Muscle layer of duodenum (tissue), 2 donors: ENCODE measurements at regions not wholly inside any gene's neighbourhood (a gene's known extent, or its start where the extent isn't known, plus 50 kb on each side); places are given as distances from the start of the nearest gene placed in this dataset.
A peak's percentile ranks its signal among the peaks of the same experiment; 100 is the strongest.

Experiments
- H3K27ac ChIP-seq: one replicate; pipeline ENCODE4 v1.7.0; 2013; ENCODE audit warnings: mild to moderate bottlenecking, low read length
- H3K27me3 ChIP-seq: one replicate; pipeline ENCODE4 v1.7.0; 2013; ENCODE audit warnings: low read depth, mild to moderate bottlenecking, control low read depth, low read length
- H3K36me3 ChIP-seq, 2 donors: one replicate each; pipeline ENCODE4 v1.7.0; 2013; ENCODE audit warnings: low read length in 2 of 2, control low read depth in 1 of 2, mild to moderate bottlenecking in 1 of 2; ENCODE audit not compliant: insufficient read depth in 2 of 2, control insufficient read depth in 1 of 2
- H3K4me1 ChIP-seq, 2 donors: one replicate each; pipeline ENCODE4 v1.7.0; 2013; ENCODE audit warnings: low read length in 2 of 2, mild to moderate bottlenecking in 2 of 2, control low read depth in 1 of 2, moderate library complexity in 1 of 2; ENCODE audit not compliant: insufficient read depth in 2 of 2, control insufficient read depth in 1 of 2
- H3K4me3 ChIP-seq, 2 donors: one replicate each; pipeline ENCODE4 v1.7.0; 2013; ENCODE audit warnings: low read length in 2 of 2, low read depth in 1 of 2, mild to moderate bottlenecking in 1 of 2
- H3K9me3 ChIP-seq, 2 donors: one replicate each; pipeline ENCODE4 v1.7.0; 2013; ENCODE audit warnings: low read length in 2 of 2, control low read depth in 1 of 2, mild to moderate bottlenecking in 1 of 2; ENCODE audit not compliant: control insufficient read depth in 1 of 2
- donor health status: healthy.

DNA sequence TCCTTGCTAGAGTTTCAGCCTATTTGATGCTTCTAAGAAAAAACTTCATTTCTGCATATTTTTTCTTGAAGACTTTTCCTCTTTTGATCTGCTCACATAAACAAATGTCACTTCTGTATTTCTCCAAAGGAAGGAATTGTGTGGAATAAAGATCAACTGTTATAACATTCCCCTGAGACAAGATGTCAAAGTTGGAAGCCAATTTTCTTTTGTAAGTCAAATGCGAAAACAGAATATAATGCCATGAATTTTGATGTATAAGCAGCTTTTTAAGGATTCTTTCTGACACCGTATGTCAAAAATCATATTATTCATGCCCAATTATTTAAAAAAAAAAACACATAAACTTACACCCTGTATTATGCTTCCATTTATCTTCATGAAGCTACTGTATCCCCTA is 70.3 kb upstream of the NHSL1 start:
- H3K36me3 ChIP-seq = no peaks in the 10 kb centered on the region
- H3K4me3 ChIP-seq = no peak overlapping the region
- H3K4me1 ChIP-seq = peaks cover 0 to 6% of the 10 kb centered on the region in 2 donors
- no peaks in the 10 kb centered on the region for H3K27me3 ChIP-seq
- H3K27ac ChIP-seq = no peak overlapping the region
- no peaks in the 10 kb centered on the region for H3K9me3 ChIP-seq

DNA sequence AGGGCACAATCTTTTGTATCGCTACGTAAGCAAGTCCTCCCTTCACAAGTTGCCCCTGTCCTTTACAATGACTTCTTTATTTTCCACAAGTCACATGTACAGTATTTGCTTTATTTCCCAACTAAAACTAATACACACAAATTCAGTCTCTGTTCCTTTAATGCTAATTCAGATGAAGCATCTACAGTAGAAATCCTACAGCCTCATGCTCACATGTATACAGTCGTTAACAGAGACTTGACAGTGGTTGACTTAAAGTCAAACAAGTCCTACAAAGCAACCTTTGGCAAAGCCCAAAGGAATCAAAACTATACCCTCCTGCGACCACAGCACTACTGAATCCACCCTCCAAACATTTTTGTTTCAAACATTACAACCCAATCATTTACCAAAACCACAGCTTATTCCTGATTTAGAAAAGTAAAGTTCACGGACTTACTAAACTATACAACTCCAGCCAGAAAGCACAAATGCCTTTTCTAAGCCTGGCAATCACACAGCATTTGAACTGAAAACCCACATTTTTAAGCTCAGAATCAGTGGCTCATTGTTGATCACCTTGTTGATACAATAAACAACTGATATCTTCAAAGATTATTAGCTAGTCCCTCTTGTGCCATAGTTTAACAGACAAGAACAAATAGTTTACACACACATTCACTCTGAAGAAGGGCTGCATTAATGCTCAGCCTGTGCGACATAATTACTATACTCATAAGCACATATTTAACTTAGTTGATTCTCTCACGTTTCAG is 70.9 kb upstream of the NHSL1 start:
- peak overlapping the region; percentile 59 to 61 for H3K4me3 ChIP-seq
- no peaks in the 10 kb centered on the region for H3K27me3 ChIP-seq
- no peaks in the 10 kb centered on the region for H3K9me3 ChIP-seq
- peak overlapping the region; percentile 17 for H3K27ac ChIP-seq
- peaks cover 0 to 6% of the 10 kb centered on the region in 2 donors for H3K4me1 ChIP-seq
- no peaks in the 10 kb centered on the region for H3K36me3 ChIP-seq

DNA sequence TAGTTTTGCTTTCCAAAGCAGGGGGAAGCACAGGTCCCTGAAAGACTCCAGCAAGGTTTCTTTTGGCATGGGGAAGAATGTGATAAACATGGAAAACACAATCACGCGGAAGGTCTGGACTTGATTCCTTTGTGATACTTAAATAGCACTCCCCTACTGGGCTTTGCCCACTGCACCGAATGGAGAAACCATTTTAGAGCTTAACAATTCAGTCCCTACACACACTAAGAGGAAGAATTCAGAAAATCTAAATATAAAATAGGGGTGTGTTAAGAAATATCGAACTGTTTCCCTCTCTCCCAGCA is 71.4 kb upstream of the NHSL1 start:
- Histone ChIP-seq H3K27me3 (no peaks in the 10 kb centered on the region), H3K4me3 (peak overlapping the region; percentile 59 to 61), H3K36me3 (no peaks in the 10 kb centered on the region), H3K9me3 (no peaks in the 10 kb centered on the region), H3K4me1 (peaks cover 0 to 6% of the 10 kb centered on the region in 2 donors), H3K27ac (peak overlapping the region; percentile 17)

DNA sequence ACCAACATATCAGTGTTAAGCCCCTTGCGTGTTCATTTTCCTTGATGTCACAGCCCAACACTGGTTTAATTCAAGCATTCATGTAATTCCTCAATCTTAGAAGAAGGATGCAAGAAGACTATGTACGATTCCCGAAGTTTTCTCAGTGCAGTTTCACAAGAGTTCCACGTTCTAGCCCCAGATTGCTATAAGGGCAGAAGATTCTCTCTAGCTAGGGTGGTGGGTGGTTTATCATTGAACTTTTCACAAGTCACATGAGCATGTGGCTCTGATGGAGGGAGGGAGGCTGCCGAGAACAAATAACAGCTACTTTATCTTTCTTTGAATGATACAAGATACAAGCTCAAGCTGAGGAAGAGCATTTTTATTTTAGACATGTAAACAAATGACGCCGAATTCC is 71.9 kb upstream of the NHSL1 start:
- Histone ChIP-seq H3K4me1 (peaks cover 0 to 6% of the 10 kb centered on the region in 2 donors), H3K4me3 (peak overlapping the region; percentile 59 to 61), H3K27ac (peak overlapping the region; percentile 17)

DNA sequence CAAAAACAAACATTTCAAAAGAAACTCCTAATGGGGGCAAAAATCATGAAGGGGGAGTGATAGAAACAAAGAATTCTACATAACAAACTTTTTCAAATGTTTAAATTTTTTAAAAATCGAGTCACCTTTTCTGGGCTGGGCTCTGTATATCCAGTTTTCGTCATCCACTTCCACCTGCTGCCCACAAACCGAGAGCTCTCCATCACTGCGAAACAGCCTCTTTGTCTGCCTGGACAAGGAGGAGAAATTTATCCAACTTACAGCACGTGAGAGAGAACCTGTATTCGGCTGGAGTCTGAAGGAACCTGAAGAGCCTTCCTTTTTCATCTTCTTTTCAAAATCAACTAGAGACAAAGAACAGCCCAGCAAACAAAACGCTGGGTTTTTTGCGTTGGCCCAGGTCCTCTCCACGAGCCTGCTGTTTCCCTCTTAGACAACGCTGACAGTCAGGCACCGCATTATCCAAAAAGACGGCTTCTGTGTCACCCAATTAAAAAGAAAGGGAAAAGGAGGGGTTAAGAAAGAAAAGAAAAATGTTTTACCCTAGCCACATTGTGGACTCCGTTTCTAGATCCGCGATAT is 72.4 kb upstream of the NHSL1 start:
- Histone ChIP-seq H3K4me3 (peak overlapping the region; percentile 59 to 61), H3K27ac (no peak overlapping the region)

More for the DNA sequence above, 71.9 kb upstream of the NHSL1 start:
- no peaks in the 10 kb centered on the region for H3K9me3 ChIP-seq
- H3K36me3 ChIP-seq = no peaks in the 10 kb centered on the region
- H3K27me3 ChIP-seq = no peaks in the 10 kb centered on the region

DNA sequence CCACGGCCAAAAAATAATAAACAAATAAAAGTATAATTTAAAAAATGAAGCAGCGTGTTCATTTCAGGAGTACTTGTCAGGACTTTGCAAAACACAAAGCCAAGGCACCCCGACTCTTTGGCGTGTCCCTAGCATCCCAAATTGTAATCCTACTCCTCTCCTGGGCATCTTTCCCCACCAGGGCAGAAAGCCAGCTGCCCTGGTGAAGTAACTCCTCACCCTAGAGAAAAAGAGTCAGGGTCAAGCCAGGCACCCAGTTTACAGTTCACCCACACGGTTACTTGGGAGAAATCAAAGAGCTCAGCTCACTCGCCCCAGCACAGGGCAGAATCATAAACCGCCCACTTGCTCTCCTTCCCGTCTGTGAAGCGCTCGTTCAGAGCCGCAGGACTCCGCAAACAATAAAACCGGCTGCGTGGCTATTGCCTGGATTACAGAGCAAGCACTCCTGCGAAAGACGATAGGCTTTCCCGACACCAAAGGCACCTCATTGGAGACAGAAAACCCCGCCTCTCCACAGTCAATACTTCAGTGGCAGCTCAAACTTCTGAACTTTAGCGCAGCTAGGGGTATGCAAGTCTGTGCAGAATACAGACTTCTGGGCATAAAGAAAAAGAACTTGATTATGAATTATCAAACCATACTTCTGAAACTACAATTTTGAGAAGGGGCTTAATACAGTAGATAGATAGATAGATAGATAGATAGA is 73.0 kb upstream of the NHSL1 start:
- Histone ChIP-seq H3K27me3 (no peaks in the 10 kb centered on the region), H3K9me3 (no peaks in the 10 kb centered on the region), H3K4me1 (peaks cover 0 to 6% of the 10 kb centered on the region in 2 donors), H3K27ac (peak overlapping the region; percentile 64), H3K36me3 (no peaks in the 10 kb centered on the region), H3K4me3 (peak overlapping the region; percentile 59 to 61)

More for the DNA sequence above, 72.4 kb upstream of the NHSL1 start:
- H3K27me3 ChIP-seq = no peaks in the 10 kb centered on the region
- H3K4me1 ChIP-seq = peaks cover 0 to 6% of the 10 kb centered on the region in 2 donors
- H3K36me3 ChIP-seq = no peaks in the 10 kb centered on the region
- H3K9me3 ChIP-seq = no peaks in the 10 kb centered on the region

DNA sequence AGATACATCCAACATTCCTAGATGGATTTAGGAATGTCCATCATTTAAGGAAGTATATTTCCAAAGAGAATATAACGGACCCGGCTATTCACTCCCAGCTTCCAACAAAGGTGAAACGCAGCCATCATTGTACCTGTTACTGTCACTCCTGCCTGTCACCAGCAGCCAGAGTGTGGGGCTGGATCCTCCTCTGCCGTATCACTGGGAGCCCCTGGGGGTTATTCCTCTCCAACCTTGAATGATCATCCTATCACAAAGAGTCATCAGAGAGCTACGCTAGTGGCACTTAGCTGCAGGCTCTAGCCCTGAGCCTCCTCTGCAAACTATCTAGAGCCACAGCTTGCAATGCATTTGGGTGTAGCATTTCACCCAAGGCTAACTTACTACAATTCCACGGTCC is 73.6 kb upstream of the NHSL1 start:
- Histone ChIP-seq H3K9me3 (no peaks in the 10 kb centered on the region), H3K4me1 (peaks cover 0 to 6% of the 10 kb centered on the region in 2 donors), H3K27ac (no peak overlapping the region), H3K36me3 (no peaks in the 10 kb centered on the region), H3K27me3 (no peaks in the 10 kb centered on the region), H3K4me3 (no peak overlapping the region)

DNA sequence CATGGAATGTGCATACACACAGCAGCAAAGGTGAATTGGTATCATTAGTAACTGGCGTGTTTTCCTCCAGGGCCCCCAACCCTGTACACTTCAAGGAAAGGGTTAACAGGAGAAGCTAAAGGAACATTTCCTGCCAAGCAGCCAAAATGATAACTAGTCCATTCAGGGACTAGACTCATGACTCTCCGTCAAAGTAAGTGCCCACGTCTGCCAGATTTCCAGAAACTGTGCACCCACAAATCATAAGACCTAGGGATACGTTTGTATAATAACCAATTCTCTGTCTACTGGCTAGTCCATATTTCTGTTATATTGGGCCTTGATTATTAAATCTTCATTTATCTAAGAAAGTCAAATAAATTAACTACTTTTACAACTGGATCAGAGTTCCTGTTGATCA is 76.0 kb upstream of the NHSL1 start:
- H3K4me3 ChIP-seq = no peak overlapping the region
- no peaks in the 10 kb centered on the region for H3K36me3 ChIP-seq
- H3K27me3 ChIP-seq = no peaks in the 10 kb centered on the region
- H3K4me1 ChIP-seq = peaks cover 0 to 6% of the 10 kb centered on the region in 2 donors
- H3K9me3 ChIP-seq = no peaks in the 10 kb centered on the region
- H3K27ac ChIP-seq = no peak overlapping the region

DNA sequence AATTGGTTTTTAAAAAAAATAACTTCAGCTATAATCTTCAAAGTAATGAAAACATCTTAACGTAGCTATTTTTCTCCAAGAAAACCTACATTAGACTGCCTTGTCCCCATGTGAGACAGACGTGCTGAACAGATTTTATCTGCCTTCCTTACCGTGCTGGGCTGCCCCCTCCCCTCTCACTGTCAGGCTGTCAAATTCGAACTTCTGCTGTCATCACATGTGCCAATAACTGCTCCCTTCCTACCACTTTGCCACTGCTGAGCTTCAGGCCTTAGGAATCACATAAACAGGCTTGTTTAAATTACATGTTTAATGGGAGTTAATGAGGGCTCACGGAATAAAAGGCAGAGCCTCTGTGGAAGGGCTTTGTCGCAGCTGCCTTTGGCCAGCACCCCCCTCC is 77.0 kb upstream of the NHSL1 start:
- Histone ChIP-seq H3K4me3 (no peak overlapping the region), H3K4me1 (peaks cover 0 to 2% of the 10 kb centered on the region in 2 donors), H3K9me3 (no peaks in the 10 kb centered on the region), H3K36me3 (no peaks in the 10 kb centered on the region), H3K27me3 (no peaks in the 10 kb centered on the region), H3K27ac (no peak overlapping the region)

DNA sequence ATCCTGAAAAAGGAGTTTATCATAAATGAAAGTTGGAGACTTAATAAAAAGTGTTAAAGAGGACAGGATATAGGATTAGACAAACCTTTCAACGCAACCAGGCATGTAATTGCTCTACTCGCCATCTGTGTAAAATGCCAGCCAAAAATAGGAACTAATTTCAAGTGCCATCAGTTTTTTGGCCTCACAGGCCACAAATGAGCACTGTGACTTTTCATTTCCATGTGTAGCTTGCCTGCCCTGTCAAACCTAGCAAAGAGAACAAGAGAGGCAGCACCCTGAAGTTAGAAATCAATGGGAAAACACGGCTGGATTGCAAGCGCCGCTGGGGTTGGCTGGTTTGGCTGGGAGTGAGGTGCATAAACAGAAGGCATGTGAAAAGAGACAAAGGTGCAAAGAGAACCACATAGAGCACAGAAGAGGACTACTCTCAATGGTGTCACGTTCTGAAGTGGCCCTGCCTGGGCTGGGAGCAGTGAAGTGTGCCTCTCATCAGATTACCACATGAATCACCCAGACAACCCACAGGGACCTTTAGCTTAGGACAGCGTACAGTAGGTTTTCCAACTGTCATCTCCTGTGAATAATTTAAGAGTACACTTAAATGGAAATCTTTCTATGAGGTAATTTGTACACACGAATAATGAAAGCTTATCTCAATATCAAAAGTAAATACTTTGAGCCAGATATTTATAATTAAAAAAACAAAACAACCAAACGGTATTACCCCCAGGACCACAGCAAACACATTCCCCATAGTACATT is 78.0 kb upstream of the NHSL1 start:
- H3K9me3 ChIP-seq = no peaks in the 10 kb centered on the region
- H3K4me3 ChIP-seq = no peak overlapping the region
- no peaks in the 10 kb centered on the region for H3K36me3 ChIP-seq
- H3K27ac ChIP-seq = no peak overlapping the region
- H3K4me1 ChIP-seq = no peaks in the 10 kb centered on the region
- H3K27me3 ChIP-seq = no peaks in the 10 kb centered on the region

DNA sequence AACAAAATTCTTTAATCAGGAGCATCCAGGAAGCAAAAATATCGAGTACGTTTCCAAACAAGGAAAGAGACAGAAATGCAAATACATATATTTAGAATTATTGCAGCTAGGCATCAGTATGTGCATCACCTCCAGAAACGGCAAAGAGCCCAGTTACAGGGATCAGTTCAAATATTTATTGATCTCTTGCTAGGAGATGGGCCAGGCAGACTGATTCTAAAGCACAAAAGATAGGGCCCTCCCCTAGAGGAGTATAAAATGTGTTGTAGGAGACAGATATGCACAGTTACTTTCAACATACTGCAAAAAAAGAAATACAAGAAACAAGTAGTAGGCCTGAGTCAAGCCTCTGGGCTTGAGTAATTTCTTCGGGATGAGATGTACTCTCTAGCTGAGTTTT is 80.7 kb upstream of the NHSL1 start:
- Histone ChIP-seq H3K36me3 (no peaks in the 10 kb centered on the region), H3K9me3 (no peaks in the 10 kb centered on the region), H3K27ac (no peak overlapping the region), H3K4me3 (no peak overlapping the region), H3K27me3 (no peaks in the 10 kb centered on the region), H3K4me1 (no peaks in the 10 kb centered on the region)
